ENCODE measurements at regions not wholly inside any gene's neighbourhood (a gene's known extent, or its start where the extent isn't known, plus 50 kb on each side); places are given as distances from the start of the nearest gene placed in this dataset.

DNA sequence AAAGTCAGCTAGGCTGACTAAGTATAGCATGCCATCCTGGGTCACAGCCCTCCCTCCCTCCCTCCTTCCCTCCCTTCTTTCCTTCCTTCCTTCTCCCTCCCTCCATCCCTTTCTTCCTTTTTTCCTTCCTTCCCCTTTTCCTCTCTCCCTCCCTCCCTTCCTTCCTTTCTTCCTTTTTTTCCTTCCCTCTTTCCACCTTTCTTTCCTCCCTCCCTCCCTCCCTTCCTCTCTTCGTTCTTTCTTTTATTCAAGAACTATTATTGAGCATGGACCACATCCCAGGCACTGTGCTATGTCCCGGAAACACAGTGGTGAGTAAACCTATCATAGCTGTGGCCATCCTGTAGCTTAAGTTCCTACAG, 106.2 kb upstream of the BACH2 start:
- no peaks in the 10 kb centered on the region for H3K79me2 ChIP-seq (ENCODE audit: insufficient read depth)
- no peak overlapping the region for H2AFZ ChIP-seq (ENCODE audit: low read depth)
- no peaks in the 10 kb centered on the region for H3K27me3 ChIP-seq (ENCODE audit: insufficient read depth)
- no peaks in the 10 kb centered on the region for H3K9me3 ChIP-seq
- POLR2A ChIA-PET: no interaction called here
- no peak overlapping the region for H3K4me2 ChIP-seq
- CTCF ChIA-PET: interaction anchor here (1.1 to 3.2 kb wide), 4 partner anchors 10 to 113 kb away, joined by 3 to 19 read pairs (median 8); no protein-coding TSS in a partner anchor
- H3K4me1 ChIP-seq (ENCODE audit: control insufficient read depth in 1 of 2, insufficient read depth in 2 of 2, low read depth in 1 of 2, low read length in 1 of 2): peaks cover 0 to 13% of the 10 kb centered on the region in 2 experiments; a peak in 2 of 4 replicates
- H3K36me3 ChIP-seq (replicated peaks in 1 of 2; ENCODE audit: control insufficient read depth in 1 of 2, insufficient read depth in 2 of 2, low read length in 1 of 2): no peaks in the 10 kb centered on the region
- H3K4me3 ChIP-seq (ENCODE audit: low read depth in 2 of 2, low read length in 1 of 2): no peak overlapping the region
- DNase-seq: no peak
- H3K9ac ChIP-seq: no peak overlapping the region
- H4K20me1 ChIP-seq (ENCODE audit: insufficient read depth): no peaks in the 10 kb centered on the region
- whole genome bisulfite sequencing (ENCODE audit: low lambda C conversion rate): 86% methylated on average over 2 of the region's 2 CpGs
- no peak overlapping the region for H3K27ac ChIP-seq (ENCODE audit: low read depth in 2 of 2, low read length in 1 of 2)
- H3K9me2 ChIP-seq: no peaks in the 10 kb centered on the region
- no peak for TF ChIP-seq EZH2phosphoT487 (IDR thresholded peaks at IDR 0.05; ENCODE audit: borderline replicate concordance, low read depth)
- TF ChIP-seq MXI1 (IDR thresholded peaks at IDR 0.05; ENCODE audit: low read depth, low read length): no peak
- TF ChIP-seq USF1 (IDR thresholded peaks at IDR 0.05; ENCODE audit: borderline replicate concordance, low read depth): no peak
- no peak for TF ChIP-seq IRF3 (IDR thresholded peaks at IDR 0.05; ENCODE audit: low read depth, low read length)
- TF ChIP-seq MEF2A (IDR thresholded peaks at IDR 0.05; ENCODE audit: borderline replicate concordance, low read depth): no peak
- TF ChIP-seq POLR2AphosphoS5 (IDR thresholded peaks at IDR 0.05; ENCODE audit: low read depth, low read length): no peak
- TF ChIP-seq, protein P1, sequence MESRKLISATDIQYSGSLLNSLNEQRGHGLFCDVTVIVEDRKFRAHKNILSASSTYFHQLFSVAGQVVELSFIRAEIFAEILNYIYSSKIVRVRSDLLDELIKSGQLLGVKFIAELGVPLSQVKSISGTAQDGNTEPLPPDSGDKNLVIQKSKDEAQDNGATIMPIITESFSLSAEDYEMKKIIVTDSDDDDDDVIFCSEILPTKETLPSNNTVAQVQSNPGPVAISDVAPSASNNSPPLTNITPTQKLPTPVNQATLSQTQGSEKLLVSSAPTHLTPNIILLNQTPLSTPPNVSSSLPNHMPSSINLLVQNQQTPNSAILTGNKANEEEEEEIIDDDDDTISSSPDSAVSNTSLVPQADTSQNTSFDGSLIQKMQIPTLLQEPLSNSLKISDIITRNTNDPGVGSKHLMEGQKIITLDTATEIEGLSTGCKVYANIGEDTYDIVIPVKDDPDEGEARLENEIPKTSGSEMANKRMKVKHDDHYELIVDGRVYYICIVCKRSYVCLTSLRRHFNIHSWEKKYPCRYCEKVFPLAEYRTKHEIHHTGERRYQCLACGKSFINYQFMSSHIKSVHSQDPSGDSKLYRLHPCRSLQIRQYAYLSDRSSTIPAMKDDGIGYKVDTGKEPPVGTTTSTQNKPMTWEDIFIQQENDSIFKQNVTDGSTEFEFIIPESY (IDR thresholded peaks at IDR 0.05; ENCODE audit: borderline replicate concordance, low read depth): no peak
- no peak for TF ChIP-seq CHD2 (IDR thresholded peaks at IDR 0.05; ENCODE audit: low read length, partially characterized antibody)
- H3F3A ChIP-seq (replicated peaks; ENCODE audit: insufficient read depth): no peaks in the 10 kb centered on the region

DNA sequence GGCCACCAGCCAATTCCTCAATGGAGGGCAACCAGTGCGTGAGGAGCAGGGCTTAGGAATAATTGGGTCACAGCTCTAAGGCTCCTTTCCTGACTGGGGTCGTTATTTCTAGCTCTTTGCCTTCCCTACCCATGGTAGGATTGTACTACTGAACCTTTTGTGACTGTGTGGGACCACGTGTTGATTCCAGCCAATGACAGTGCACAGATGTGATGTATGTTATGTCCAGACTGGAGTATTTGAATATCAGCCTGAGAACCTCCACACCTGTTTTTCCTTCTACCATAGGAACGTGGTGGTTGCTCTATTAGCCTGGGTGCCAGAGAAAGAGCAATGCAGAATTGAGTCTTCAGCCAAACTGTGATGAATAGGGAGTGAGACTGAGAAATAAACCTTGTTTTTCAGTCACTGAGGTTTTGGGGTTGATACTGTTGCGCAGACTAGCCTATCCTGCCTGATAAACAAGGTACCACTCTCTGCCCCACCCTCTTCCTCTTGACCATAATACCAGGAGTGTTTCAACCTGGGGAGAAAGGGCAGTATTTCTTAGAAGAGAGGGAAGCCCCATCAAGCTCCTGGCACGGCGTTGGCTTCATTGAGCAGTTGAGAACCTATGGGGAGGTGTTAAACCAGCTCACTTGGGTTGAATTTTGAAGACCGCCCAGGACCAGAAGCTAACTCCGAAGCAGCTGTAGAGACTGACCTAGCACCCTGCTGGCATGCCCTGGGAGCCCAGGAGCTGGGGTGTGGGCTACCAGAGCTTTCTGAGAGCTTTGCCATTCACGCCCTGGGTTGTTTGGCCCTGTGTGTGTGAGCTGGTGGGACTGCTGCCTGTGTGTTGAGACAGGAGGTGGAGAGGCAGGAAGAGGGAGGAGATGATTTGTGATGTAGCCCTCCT, 105.5 kb upstream of the BACH2 start:
- H3F3A ChIP-seq (replicated peaks; ENCODE audit: insufficient read depth): peaks cover 2% of the 10 kb centered on the region
- H3K4me2 ChIP-seq: no peak overlapping the region
- H2AFZ ChIP-seq (ENCODE audit: low read depth): no peak overlapping the region
- H3K27me3 ChIP-seq (ENCODE audit: insufficient read depth): no peaks in the 10 kb centered on the region
- H3K4me1 ChIP-seq (ENCODE audit: control insufficient read depth in 1 of 2, insufficient read depth in 2 of 2, low read depth in 1 of 2, low read length in 1 of 2): peaks cover 0 to 15% of the 10 kb centered on the region in 2 experiments; a peak in 2 of 4 replicates
- no peaks in the 10 kb centered on the region for H3K9me2 ChIP-seq
- 74% methylated on average over 9 of the region's 10 CpGs for WGBS (ENCODE audit: low lambda C conversion rate)
- DNase-seq: no peak
- no peak overlapping the region for H3K9ac ChIP-seq
- TF ChIP-seq GABPA (IDR thresholded peaks at IDR 0.05; ENCODE audit: low read depth) (no peak), MXI1 (IDR thresholded peaks at IDR 0.05; ENCODE audit: low read depth, low read length) (no peak), SMC3 (IDR thresholded peaks at IDR 0.05; ENCODE audit: low read depth, low read length) (no peak), GATA2 (CRISPR knock-in tag; IDR thresholded peaks at IDR 0.05) (no peak), SIN3A (IDR thresholded peaks at IDR 0.05; ENCODE audit: borderline replicate concordance, low read depth, low read length) (no peak), JUND (IDR thresholded peaks at IDR 0.05) (no peak), CTCF (IDR thresholded peaks at IDR 0.05) (no peak), NFIC (IDR thresholded peaks at IDR 0.05; ENCODE audit: borderline replicate concordance) (no peak)
- TF ChIP-seq, protein P2, sequence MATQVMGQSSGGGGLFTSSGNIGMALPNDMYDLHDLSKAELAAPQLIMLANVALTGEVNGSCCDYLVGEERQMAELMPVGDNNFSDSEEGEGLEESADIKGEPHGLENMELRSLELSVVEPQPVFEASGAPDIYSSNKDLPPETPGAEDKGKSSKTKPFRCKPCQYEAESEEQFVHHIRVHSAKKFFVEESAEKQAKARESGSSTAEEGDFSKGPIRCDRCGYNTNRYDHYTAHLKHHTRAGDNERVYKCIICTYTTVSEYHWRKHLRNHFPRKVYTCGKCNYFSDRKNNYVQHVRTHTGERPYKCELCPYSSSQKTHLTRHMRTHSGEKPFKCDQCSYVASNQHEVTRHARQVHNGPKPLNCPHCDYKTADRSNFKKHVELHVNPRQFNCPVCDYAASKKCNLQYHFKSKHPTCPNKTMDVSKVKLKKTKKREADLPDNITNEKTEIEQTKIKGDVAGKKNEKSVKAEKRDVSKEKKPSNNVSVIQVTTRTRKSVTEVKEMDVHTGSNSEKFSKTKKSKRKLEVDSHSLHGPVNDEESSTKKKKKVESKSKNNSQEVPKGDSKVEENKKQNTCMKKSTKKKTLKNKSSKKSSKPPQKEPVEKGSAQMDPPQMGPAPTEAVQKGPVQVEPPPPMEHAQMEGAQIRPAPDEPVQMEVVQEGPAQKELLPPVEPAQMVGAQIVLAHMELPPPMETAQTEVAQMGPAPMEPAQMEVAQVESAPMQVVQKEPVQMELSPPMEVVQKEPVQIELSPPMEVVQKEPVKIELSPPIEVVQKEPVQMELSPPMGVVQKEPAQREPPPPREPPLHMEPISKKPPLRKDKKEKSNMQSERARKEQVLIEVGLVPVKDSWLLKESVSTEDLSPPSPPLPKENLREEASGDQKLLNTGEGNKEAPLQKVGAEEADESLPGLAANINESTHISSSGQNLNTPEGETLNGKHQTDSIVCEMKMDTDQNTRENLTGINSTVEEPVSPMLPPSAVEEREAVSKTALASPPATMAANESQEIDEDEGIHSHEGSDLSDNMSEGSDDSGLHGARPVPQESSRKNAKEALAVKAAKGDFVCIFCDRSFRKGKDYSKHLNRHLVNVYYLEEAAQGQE (IDR thresholded peaks at IDR 0.05; ENCODE audit: low read depth, low read length): no peak
- ChIA-PET CTCF (interaction anchor here (1.1 to 3.2 kb wide), 6 partner anchors 9 to 462 kb away, joined by 3 to 19 read pairs (median 4); no protein-coding TSS in a partner anchor), POLR2A (no interaction called here)
- H3K36me3 ChIP-seq (replicated peaks in 1 of 2; ENCODE audit: control insufficient read depth in 1 of 2, insufficient read depth in 2 of 2, low read length in 1 of 2): no peaks in the 10 kb centered on the region
- H3K4me3 ChIP-seq (ENCODE audit: low read depth in 2 of 2, low read length in 1 of 2): no peak overlapping the region
- no peaks in the 10 kb centered on the region for H3K9me3 ChIP-seq
- H3K79me2 ChIP-seq (ENCODE audit: insufficient read depth): no peaks in the 10 kb centered on the region
- no peak overlapping the region for H3K27ac ChIP-seq (ENCODE audit: low read depth in 2 of 2, low read length in 1 of 2)
- no peaks in the 10 kb centered on the region for H4K20me1 ChIP-seq (ENCODE audit: insufficient read depth)
